Epithelial cell of proximal tubule (primary cell): ENCODE measurements at regions not wholly inside any gene's neighbourhood (a gene's known extent, or its start where the extent isn't known, plus 50 kb on each side); places are given as distances from the start of the nearest gene placed in this dataset.
"Not testable (repeated sequence)": the region's sequence is repeated elsewhere in the genome, so short reads cannot be mapped to it uniquely, and the experiment has no call there.

Experiments used
- DNase-seq: peaks from one replicate; pipeline ENCODE4 v3.0.0-alpha.2; 2011; ENCODE audit warnings: low read depth
- H3K4me3 ChIP-seq: 2 replicates; pipeline ENCODE4 v1.5.1; 2011; ENCODE audit warnings: low read depth, mild to moderate bottlenecking, low read length
- TF ChIP-seq, protein P1 (sequence below): conservative IDR thresholded peaks from 2 replicates; pipeline ENCODE4 v1.5.1; 2012; ENCODE audit warnings: low read depth, mild to moderate bottlenecking, low read length

DNA sequence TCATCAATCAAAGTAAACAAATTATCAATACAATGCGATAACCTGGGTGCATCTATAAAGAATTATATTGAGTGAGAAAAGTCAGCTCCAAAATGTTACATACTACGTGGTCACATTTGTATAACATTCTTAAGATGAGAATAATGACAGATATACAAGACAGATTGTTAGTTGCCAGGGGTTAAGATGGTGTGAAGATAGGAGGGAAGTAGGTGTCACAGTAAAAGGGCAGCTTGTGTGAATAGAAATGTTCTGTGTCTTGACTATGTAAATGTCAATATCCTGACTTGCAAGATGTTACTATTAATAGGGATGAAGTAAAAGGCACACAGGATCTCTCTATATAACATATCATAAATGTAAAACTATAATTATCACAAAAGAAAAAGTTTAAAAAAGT, 611.2 kb upstream of the SPRY2 start:
- no peak overlapping the region for H3K4me3 ChIP-seq
- TF ChIP-seq, protein P1, sequence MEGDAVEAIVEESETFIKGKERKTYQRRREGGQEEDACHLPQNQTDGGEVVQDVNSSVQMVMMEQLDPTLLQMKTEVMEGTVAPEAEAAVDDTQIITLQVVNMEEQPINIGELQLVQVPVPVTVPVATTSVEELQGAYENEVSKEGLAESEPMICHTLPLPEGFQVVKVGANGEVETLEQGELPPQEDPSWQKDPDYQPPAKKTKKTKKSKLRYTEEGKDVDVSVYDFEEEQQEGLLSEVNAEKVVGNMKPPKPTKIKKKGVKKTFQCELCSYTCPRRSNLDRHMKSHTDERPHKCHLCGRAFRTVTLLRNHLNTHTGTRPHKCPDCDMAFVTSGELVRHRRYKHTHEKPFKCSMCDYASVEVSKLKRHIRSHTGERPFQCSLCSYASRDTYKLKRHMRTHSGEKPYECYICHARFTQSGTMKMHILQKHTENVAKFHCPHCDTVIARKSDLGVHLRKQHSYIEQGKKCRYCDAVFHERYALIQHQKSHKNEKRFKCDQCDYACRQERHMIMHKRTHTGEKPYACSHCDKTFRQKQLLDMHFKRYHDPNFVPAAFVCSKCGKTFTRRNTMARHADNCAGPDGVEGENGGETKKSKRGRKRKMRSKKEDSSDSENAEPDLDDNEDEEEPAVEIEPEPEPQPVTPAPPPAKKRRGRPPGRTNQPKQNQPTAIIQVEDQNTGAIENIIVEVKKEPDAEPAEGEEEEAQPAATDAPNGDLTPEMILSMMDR, result no peak
- no peak for DNase-seq

DNA sequence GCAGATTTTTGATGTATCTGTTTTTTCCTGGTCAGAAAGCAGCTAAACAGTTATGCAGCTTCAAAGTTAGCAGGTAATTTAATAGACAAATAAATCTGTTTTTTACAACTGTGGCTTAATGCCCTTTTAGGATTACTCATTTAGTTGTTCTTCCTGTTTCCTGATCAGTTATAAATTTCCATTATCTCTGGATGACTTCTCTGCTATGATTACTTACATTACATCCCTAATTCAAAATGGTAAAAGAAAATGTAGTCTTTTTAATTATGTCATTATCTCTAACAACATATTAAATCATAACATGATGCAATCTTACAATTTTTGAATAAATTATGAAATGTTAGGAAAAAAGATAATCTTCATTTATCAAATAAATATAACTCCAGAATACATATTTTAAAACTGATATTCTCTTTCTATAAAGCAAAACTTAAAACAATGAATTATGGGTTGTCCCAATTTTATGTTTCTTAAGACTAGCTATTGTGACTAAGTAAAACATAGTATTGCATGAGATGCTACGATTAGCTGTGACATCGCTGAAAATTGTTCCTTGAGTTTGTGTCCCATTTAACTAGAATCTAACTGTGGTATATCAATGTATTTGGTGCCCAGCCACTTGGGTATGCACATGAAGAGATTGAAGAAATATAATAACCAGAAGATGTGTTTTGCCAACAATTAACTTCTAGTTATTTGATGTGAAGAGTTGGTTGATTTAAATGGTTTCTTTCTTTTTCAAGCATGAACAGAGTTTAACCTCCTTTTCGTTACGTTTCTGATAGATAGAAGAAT, 605.3 kb upstream of the SPRY2 start:
- no peak for DNase-seq
- H3K4me3 ChIP-seq, result no peak overlapping the region
- TF ChIP-seq, protein P1, result no peak

DNA sequence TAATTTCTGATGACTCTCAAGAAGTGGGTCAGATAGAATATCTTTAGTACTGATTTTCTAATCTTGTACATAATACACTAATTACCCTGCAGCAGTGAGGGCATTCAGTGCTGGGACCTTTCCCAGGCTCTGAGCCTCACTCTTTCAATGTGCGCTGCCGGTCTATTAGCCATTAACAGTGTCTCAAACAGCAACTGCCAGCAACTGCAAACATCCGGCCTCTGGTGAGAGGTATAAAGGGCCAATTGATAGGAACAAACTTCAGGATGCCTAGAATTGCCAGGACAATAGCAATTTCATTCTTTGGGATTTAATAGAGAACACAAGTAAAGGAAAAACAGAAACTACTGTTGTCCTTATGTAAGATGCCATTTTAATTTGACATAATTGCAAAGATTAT, 604.4 kb upstream of the SPRY2 start:
- no peak overlapping the region for H3K4me3 ChIP-seq
- no peak for DNase-seq
- TF ChIP-seq, protein P1, result no peak

DNA sequence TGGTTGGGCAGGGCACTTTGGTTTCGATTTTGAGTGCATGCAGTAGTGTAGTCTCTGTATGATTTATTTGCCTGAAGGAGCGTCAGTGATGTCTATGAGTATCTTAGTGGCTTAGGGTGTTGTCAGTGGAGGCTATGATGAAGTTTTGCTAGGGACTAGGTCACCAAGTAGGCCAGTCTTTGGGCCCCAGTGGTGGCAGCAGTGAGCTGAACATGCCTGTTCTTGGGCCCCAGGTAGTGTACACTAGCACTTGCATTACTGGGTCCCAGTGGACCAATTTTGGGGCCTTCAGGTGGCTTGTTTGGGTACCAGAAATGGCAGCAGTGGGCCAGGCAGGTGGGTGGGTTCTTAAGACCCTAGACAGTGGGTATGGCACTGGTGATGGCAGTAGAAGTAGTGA, 598.7 kb upstream of the SPRY2 start:
- TF ChIP-seq, protein P1, result no peak
- DNase-seq, result no peak
- H3K4me3 ChIP-seq, result no peak overlapping the region

DNA sequence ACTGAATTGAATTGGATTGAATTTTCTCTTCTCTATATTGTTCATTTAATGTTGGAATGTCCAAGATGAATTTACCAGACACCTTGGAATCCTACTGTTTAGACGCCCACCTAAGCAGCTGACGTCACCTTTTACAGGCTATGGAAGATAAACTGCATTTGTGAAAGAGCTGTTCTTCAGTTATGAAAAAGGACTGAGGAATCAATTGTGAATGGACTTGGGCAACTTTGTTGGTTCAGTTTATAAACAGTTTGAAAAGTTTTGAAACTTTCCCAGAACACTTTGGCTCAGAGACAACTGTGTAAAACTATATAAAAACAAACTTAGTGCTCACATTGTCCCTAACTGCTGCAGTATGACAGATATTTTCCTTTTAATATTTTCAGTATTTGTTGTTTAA, 590.8 kb upstream of the SPRY2 start:
- H3K4me3 ChIP-seq, result no peak overlapping the region
- no peak for DNase-seq
- TF ChIP-seq, protein P1, result no peak

DNA sequence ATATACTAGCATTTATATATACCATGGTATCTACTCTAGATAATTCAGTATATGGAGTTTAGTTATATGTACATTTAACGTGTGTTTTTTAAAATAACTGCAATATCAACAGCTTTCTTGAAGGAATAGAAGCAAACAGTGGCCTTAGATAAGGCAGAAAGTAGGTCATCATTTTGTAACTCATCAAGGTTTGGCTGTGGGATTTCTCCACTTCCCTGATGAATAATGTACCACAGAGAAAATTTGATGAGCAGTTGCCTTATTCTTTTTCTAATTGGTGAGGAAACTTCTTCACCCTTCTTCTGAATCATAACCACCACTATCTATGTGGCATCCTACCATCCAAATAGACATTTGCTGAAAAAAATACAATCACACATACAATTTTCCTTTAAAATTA, 590.2 kb upstream of the SPRY2 start:
- TF ChIP-seq, protein P1, result no peak
- no peak for DNase-seq

DNA sequence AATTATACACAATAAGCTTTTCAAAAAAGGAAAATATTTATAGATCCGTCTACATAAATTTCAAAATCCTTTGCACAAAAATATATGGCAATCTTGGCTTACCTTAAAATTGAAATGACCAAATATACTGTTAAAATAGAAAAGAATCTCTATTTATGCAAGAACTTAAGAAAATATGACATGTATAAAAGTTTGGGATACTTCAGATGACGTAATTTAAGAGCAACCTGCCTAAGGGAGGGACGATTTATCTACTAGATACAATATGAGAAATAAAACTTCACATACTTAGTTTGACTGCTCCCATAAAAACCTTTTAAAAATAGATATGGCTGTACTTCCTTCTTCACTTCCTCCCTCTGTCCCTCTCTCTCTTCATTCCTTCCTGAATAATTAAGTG, 587.3 kb upstream of the SPRY2 start:
- no peak overlapping the region for H3K4me3 ChIP-seq
- no peak for DNase-seq
- TF ChIP-seq, protein P1, result no peak

More for the DNA sequence above, 590.2 kb upstream of the SPRY2 start:
- H3K4me3 ChIP-seq, result no peak overlapping the region

DNA sequence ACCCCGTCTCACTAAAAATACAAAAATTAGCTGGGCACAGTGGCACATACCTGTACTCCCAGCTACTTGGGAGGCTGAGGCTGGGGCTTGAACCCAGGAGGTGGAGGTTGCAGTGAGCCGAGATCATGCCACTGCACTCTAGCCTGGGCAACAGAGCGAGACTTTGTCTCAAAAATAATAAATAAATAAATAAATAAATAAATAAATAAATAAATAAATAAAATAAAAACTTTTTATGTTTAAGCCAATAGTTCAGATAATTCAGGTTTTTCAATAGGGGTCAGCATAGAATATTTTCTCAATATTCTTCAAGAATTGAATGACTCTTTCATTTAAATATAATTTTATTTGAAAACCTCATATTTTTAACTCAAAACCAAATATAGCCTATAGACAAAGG, 585.1 kb upstream of the SPRY2 start:
- H3K4me3 ChIP-seq, DNase-seq: not testable (repeated sequence)
